Testis (tissue), 2 donors: ENCODE measurements at regions not wholly inside any gene's neighbourhood (a gene's known extent, or its start where the extent isn't known, plus 50 kb on each side); places are given as distances from the start of the nearest gene placed in this dataset.

Experiments
- CTCF ChIP-seq, 3 experiments: fragments of 450-650 bp in 2 of 3; fragments of 200-600 bp in 1 of 3; sonication (generic) in 1 of 3; IDR thresholded peaks; one replicate each; pipeline ENCODE4 v1.5.1; 2016 to 2019; ENCODE audit warnings: antibody characterized with exemption in 3 of 3, mild to moderate bottlenecking in 2 of 3, moderate library complexity in 1 of 3
- POLR2A ChIP-seq: fragments of 450-650 bp; IDR thresholded peaks from one replicate; pipeline ENCODE4 v1.6.1; 2017; ENCODE audit warnings: antibody characterized with exemption, mild to moderate bottlenecking, moderate library complexity

GRCh38 chr3:30435861-30436331 is 170.5 kb upstream of the TGFBR2 start:
- no peak for TF ChIP-seq CTCF (IDR thresholded peaks at IDR 0.05)
- TF ChIP-seq POLR2A: no peak
